Activated CD8-positive, alpha-beta T cell treated with anti-CD3 and anti-CD28 coated beads for 36 hours (primary cell): ENCODE measurements at regions not wholly inside any gene's neighbourhood (a gene's known extent, or its start where the extent isn't known, plus 50 kb on each side); places are given as distances from the start of the nearest gene placed in this dataset.

Experiments used
- ATAC-seq: fragments of 200-7000 bp; cut with Tn5 transposase; one replicate; pipeline ENCODE4 v1.10.0; 2021; ENCODE audit warnings: mild to moderate bottlenecking, moderate library complexity
- CTCF ChIA-PET: fragments of 350-600 bp; sonication (Branson Sonifier 250); formaldehyde crosslinking; loops from one replicate; lab custom pipeline; 2021; ENCODE audit warnings: antibody characterized with exemption; lab: Charles Lee
- POLR2A ChIA-PET: fragments of 350-600 bp; sonication (Branson Sonifier 250); formaldehyde crosslinking; loops from one replicate; lab custom pipeline; 2021; ENCODE audit warnings: antibody characterized with exemption; lab: Charles Lee
- DNase-seq: peaks from one replicate; pipeline ENCODE4 v3.0.0-alpha.2; 2020
- H3K27ac Mint-ChIP-seq: one replicate; pipeline ENCODE4 v1.8.0; 2021; ENCODE audit warnings: mild to moderate bottlenecking, mixed read lengths
- H3K27me3 Mint-ChIP-seq: one replicate; pipeline ENCODE4 v1.8.0; 2021; ENCODE audit warnings: mixed read lengths
- H3K36me3 Mint-ChIP-seq: one replicate; pipeline ENCODE4 v1.8.0; 2021; ENCODE audit warnings: low read depth, mixed read lengths
- H3K4me1 Mint-ChIP-seq: one replicate; pipeline ENCODE4 v1.8.0; 2021; ENCODE audit warnings: low read depth, mixed read lengths
- H3K4me3 Mint-ChIP-seq: one replicate; pipeline ENCODE4 v1.8.0; 2021; ENCODE audit warnings: mild to moderate bottlenecking, moderate library complexity, mixed read lengths
- H3K9me3 Mint-ChIP-seq: one replicate; pipeline ENCODE4 v1.8.0; 2021; ENCODE audit warnings: mixed read lengths
- CTCF ChIP-seq: fragments of 200-600 bp; IDR thresholded peaks from one replicate; pipeline ENCODE4 v1.8.0; 2022; ENCODE audit warnings: antibody characterized with exemption, mild to moderate bottlenecking
- intact Hi-C: fragments of 100-400 bp; cut with micrococcal nuclease; formaldehyde crosslinking; loops from one replicate; pipeline ENCODE4 v1.10.0; 2022

DNA sequence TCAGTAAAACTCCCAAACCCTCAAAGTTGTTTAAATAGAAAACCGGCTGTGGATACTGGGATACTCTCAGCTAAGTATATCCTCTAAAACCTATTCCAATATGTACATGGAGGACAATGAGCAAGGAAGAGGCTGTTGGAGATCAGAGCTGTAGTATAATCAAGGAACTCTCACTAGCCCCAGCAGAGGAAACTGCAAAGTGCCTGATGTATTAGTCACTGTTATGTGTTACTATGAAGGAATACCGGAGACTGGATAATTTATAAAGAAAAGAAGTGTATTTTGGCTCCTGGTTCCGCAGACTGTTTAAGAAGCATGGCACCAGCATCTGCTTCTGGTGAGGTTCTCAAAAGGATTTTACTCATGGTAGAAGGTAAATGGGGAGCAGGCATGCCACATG, 65.6 kb upstream of the RPL10L start:
- Mint-ChIP-seq H3K4me1 (no peaks in the 10 kb centered on the region), H3K9me3 (peaks cover 2% of the 10 kb centered on the region), H3K36me3 (no peaks in the 10 kb centered on the region), H3K4me3 (no peak overlapping the region), H3K27ac (no peak overlapping the region), H3K27me3 (no peaks in the 10 kb centered on the region)
- ATAC-seq (no peak), DNase-seq (no peak)
- intact Hi-C loops: no loop called here
- ChIA-PET POLR2A (no interaction called here), CTCF (no interaction called here)
- TF ChIP-seq CTCF: no peak
